ENCODE measurements at regions not wholly inside any gene's neighbourhood (a gene's known extent, or its start where the extent isn't known, plus 50 kb on each side); places are given as distances from the start of the nearest gene placed in this dataset.

GRCh38 chr2:134776836-134777235 is 58.0 kb upstream of the TMEM163 start:
- no peak overlapping the region for H3K27ac ChIP-seq (ENCODE audit: insufficient read depth, low read length)

GRCh38 chr2:134777593-134777992 is 58.8 kb upstream of the TMEM163 start:
- Histone ChIP-seq H3K36me3 (ENCODE audit: control insufficient read depth, insufficient read depth, low read length) (no peaks in the 10 kb centered on the region), H3K4me3 (replicated peaks in 1 of 4; ENCODE audit: control extremely low read depth in 1 of 4, insufficient read depth in 1 of 4, low read depth in 3 of 4, low read length in 4 of 4) (no peak overlapping the region), H3K79me2 (ENCODE audit: control insufficient read depth, insufficient read depth, low read length) (no peaks in the 10 kb centered on the region), H3K27me3 (ENCODE audit: control insufficient read depth, insufficient read depth, low read length) (no peaks in the 10 kb centered on the region), H3K9me3 (ENCODE audit: control insufficient read depth, insufficient read depth, low read depth, low read length) (no peaks in the 10 kb centered on the region), H3K4me1 (ENCODE audit: control insufficient read depth, extremely low read depth, insufficient read depth, low read length) (no peaks in the 10 kb centered on the region), H2AFZ (ENCODE audit: low read length) (no peak overlapping the region), H3K27ac (ENCODE audit: insufficient read depth, low read length) (no peak overlapping the region), H3K4me2 (ENCODE audit: extremely low read depth, insufficient read depth, low read length) (no peak overlapping the region), H3K9ac (ENCODE audit: insufficient read depth, low read length) (no peak overlapping the region), H4K20me1 (ENCODE audit: control insufficient read depth, extremely low read depth, insufficient read depth, low read length) (no peaks in the 10 kb centered on the region)
- no peak for DNase-seq (ENCODE audit: low read depth in 2 of 2)
- TF ChIP-seq EZH2 (IDR thresholded peaks at IDR 0.05; ENCODE audit: low read length, missing control alignments): no peak

More at GRCh38 chr2:134776836-134777235, 58.0 kb upstream of the TMEM163 start:
- DNase-seq (ENCODE audit: low read depth in 2 of 2): no peak
- H3K4me3 ChIP-seq (replicated peaks in 1 of 4; ENCODE audit: control extremely low read depth in 1 of 4, insufficient read depth in 1 of 4, low read depth in 3 of 4, low read length in 4 of 4): no peak overlapping the region
- no peaks in the 10 kb centered on the region for H3K9me3 ChIP-seq (ENCODE audit: control insufficient read depth, insufficient read depth, low read depth, low read length)
- H4K20me1 ChIP-seq (ENCODE audit: control insufficient read depth, extremely low read depth, insufficient read depth, low read length): no peaks in the 10 kb centered on the region
- no peak overlapping the region for H2AFZ ChIP-seq (ENCODE audit: low read length)
- H3K9ac ChIP-seq (ENCODE audit: insufficient read depth, low read length): no peak overlapping the region
- H3K4me2 ChIP-seq (ENCODE audit: extremely low read depth, insufficient read depth, low read length): no peak overlapping the region
- H3K36me3 ChIP-seq (ENCODE audit: control insufficient read depth, insufficient read depth, low read length): no peaks in the 10 kb centered on the region
- no peak for TF ChIP-seq CTCF (conservative IDR thresholded peaks at IDR 0.05 in 1 of 2, IDR thresholded peaks at IDR 0.05 in 1 of 2; ENCODE audit: low read depth in 1 of 2, low read length in 2 of 2)
- TF ChIP-seq EZH2 (IDR thresholded peaks at IDR 0.05; ENCODE audit: low read length, missing control alignments): no peak
- no peaks in the 10 kb centered on the region for H3K27me3 ChIP-seq (ENCODE audit: control insufficient read depth, insufficient read depth, low read length)
- no peaks in the 10 kb centered on the region for H3K79me2 ChIP-seq (ENCODE audit: control insufficient read depth, insufficient read depth, low read length)
- no peaks in the 10 kb centered on the region for H3K4me1 ChIP-seq (ENCODE audit: control insufficient read depth, extremely low read depth, insufficient read depth, low read length)

- H3K9me3 ChIP-seq (ENCODE audit: control insufficient read depth, insufficient read depth, low read depth, low read length): no peaks in the 10 kb centered on the region
- H3K27me3 ChIP-seq (ENCODE audit: control insufficient read depth, insufficient read depth, low read length): no peaks in the 10 kb centered on the region
- H3K4me2 ChIP-seq (ENCODE audit: extremely low read depth, insufficient read depth, low read length): no peak overlapping the region
- H3K4me3 ChIP-seq (replicated peaks in 1 of 4; ENCODE audit: control extremely low read depth in 1 of 4, insufficient read depth in 1 of 4, low read depth in 3 of 4, low read length in 4 of 4): no peak overlapping the region
- H3K27ac ChIP-seq (ENCODE audit: insufficient read depth, low read length): no peak overlapping the region
- no peaks in the 10 kb centered on the region for H3K36me3 ChIP-seq (ENCODE audit: control insufficient read depth, insufficient read depth, low read length)
- no peaks in the 10 kb centered on the region for H3K4me1 ChIP-seq (ENCODE audit: control insufficient read depth, extremely low read depth, insufficient read depth, low read length)
- H4K20me1 ChIP-seq (ENCODE audit: control insufficient read depth, extremely low read depth, insufficient read depth, low read length): no peaks in the 10 kb centered on the region
- no peaks in the 10 kb centered on the region for H3K79me2 ChIP-seq (ENCODE audit: control insufficient read depth, insufficient read depth, low read length)
- H3K9ac ChIP-seq (ENCODE audit: insufficient read depth, low read length): no peak overlapping the region
- no peak for TF ChIP-seq CTCF (conservative IDR thresholded peaks at IDR 0.05 in 1 of 2, IDR thresholded peaks at IDR 0.05 in 1 of 2; ENCODE audit: low read depth in 1 of 2, low read length in 2 of 2)
- TF ChIP-seq EZH2 (IDR thresholded peaks at IDR 0.05; ENCODE audit: low read length, missing control alignments): no peak
- DNase-seq (ENCODE audit: low read depth in 2 of 2): no peak
- H2AFZ ChIP-seq (ENCODE audit: low read length): no peak overlapping the region
Observed at GRCh38 chr2:134778372-134778771, 59.6 kb upstream of the TMEM163 start.
